HG03565 (cell line): ENCODE measurements at regions not wholly inside any gene's neighbourhood (a gene's known extent, or its start where the extent isn't known, plus 50 kb on each side); places are given as distances from the start of the nearest gene placed in this dataset.

ENCODE experiments used
- ATAC-seq: cut with Tn5 transposase; IDR thresholded peaks from one replicate; pipeline ENCODE4 v1.9.1; 2021; ENCODE audit warnings: mild to moderate bottlenecking, moderate library complexity; ENCODE audit not compliant: unreplicated experiment

GRCh38 chr14:48936362-48936761, 649.8 kb downstream of the RPS29 start:
- ATAC-seq: no peak

DNA sequence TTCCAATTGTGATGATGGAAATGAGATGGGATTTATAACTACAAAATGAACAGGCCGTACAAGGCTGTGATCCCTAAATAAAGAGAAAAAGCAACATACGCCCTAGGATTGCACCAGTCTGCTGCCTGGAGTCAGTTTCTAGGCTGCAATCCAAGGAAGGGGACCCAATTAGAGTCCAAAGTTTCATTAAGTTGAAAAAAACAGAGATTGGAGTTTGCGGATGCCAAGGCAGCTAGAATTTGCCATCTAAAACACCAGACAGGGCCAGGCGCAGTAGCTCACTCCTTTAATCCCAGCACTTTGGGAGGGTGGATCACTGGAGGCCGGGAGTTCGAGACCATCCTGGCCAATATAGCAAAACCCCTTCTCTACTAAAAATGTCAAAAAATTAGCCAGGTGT, 661.0 kb downstream of the RPS29 start:
- ATAC-seq: no peak

DNA sequence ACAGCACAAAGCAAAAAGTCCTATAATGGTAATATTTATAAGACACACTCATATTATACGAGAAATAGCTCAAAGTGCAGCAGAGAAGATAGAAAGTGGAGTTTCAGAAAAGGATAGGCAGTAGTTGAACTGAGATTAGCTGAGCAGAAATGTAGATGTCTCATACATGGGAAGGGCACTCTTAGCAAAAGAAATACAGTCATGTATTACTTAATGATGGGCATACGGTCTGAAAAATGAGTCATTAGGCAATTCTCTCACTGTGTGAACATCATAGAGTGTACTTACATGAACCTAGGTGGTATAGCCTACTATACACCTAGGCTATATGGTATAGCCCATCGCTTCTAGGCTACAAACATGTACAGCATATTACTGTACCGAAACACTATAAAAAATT, 671.3 kb downstream of the RPS29 start:
- ATAC-seq: no peak

GRCh38 chr14:48914382-48914781, 671.8 kb downstream of the RPS29 start:
- ATAC-seq: no peak

DNA sequence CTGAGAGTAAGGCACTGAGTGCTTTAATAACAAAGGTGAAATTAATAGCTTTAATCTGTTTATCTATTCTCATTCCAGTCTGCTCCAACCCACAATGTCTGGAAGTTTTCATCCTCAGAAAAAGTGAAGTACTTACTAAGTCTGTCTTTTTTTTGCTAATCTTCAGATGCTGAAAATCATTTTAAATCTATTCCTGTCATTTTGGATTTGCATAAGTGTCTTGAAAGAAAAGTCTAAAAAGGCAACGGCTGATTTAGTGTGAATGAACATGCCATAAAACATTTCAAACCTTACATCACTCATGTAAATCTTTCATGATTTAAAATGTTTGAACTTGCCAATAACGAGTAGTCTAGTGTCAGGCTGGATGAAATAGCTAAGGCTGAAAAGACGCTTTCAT, 685.6 kb downstream of the RPS29 start:
- ATAC-seq: no peak

- no peak for ATAC-seq
Measured at GRCh38 chr14:48890333-48890732, 695.8 kb downstream of the RPS29 start.

GRCh38 chr14:48876806-48877340, 709.3 kb downstream of the RPS29 start:
- no peak for ATAC-seq

DNA sequence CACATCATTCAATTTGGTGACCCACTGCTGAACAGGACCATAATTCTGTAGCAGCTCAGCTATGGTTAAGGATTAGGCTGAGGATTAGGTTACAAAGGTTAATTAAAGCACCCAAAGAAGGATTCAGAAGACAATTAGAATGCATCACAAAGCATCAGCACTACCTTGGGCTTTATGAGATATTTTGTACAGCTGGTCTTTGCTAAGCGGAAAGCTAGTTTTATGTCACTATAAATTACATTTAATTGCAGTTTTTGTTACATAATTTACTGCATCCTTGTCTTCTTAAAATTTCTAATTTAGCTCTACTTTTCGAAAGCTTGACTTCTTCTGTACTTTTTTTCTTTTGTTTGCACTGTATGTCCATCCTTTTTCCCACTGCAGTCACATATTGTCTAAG, 711.5 kb downstream of the RPS29 start:
- ATAC-seq: no peak

- no peak for ATAC-seq
Measured at GRCh38 chr14:48857366-48857765, 728.8 kb downstream of the RPS29 start.

DNA sequence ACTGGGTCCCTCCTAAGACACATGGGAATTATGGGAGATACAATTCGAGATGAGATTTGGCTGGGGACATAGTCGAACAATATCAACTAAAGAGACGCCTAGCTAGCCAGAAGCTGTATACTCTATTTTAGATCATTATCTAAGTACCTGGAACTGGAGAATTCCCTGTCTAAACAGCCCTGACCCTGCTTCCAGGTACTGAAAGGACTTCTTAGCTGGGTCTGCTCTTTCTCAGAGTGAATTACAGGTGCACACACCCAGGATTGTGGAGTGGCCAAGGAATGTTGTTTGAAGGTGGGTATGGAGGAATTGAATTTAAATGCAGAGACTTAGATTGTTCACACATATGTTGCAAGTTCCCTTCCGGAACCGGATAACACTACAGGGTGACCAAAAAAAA, 733.0 kb downstream of the RPS29 start:
- ATAC-seq: no peak

DNA sequence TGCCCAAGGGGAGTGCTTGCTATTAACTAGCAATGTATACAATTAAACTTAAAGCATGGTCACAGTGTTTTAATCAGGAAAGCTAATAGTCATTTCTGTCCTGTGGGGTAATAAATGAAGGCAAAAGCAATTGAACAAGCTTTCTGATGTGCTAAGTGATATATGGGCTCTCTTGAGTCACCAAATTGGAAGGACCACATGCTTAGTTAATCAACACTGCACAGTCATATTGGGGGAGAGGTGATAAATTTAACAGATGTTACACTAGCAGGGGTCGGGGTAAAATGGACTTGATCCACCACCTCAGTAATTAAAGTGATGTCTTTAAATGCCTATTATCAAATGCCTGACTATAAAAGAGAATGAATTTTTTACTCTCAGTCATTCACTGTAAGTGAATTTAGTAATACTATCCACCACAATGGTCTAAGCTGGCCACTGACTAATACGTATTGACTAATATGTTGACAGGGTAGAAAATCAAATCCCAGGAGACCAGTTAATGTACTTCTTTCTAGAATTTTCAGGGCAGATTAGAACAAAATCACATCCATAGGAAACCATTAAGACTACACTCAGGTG, 736.3 kb downstream of the RPS29 start:
- no peak for ATAC-seq

GRCh38 chr14:48842785-48843184, 743.4 kb downstream of the RPS29 start:
- ATAC-seq: no peak

- ATAC-seq: no peak
Measured at GRCh38 chr14:48826058-48826457, 760.1 kb downstream of the RPS29 start.

DNA sequence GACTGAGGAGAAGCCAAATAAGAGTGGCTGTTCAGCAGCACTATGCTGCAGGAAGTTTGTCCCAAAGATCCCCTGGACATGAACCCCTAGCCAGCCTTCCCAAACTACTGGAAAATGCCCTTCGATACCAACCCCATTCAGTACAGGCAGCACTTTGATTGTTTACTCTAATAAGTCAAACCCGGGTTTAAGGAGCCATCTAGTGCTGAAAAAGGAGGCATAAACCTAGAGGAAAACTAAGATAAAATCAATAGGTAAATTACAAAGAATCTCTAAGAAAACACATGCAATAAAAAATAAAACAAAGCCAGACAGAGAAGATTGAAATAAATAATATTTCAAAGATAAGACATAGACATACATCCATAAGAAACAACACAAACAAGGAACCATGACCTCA, 771.6 kb downstream of the RPS29 start:
- ATAC-seq: no peak

GRCh38 chr14:48805315-48805714, 780.9 kb downstream of the RPS29 start:
- ATAC-seq: no peak

- no peak for ATAC-seq
Measured at GRCh38 chr14:48792376-48793024, 793.7 kb downstream of the RPS29 start.

DNA sequence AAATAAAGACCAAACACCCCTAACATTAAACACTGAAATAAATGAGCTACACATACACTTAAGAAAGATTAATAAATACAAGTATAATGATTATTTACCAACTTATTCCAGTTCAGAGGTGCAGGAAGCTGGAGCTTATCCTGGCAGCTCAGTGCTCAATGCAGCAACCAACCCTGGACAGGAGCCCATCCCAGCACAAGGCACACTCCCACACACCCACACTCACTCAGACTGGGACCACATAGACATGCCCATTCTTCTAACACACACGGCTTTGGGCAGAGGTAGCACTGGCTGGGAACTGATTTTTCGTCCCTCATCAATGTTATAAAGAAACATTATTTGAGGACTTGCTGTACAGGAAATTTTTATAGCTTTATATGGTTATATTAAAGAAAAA, 797.4 kb downstream of the RPS29 start:
- no peak for ATAC-seq

GRCh38 chr14:48786498-48786897, 799.7 kb downstream of the RPS29 start:
- no peak for ATAC-seq

GRCh38 chr14:48771717-48772116, 814.5 kb downstream of the RPS29 start:
- ATAC-seq: no peak

- no peak for ATAC-seq
Measured at GRCh38 chr14:48751293-48751692, 834.9 kb downstream of the RPS29 start.

DNA sequence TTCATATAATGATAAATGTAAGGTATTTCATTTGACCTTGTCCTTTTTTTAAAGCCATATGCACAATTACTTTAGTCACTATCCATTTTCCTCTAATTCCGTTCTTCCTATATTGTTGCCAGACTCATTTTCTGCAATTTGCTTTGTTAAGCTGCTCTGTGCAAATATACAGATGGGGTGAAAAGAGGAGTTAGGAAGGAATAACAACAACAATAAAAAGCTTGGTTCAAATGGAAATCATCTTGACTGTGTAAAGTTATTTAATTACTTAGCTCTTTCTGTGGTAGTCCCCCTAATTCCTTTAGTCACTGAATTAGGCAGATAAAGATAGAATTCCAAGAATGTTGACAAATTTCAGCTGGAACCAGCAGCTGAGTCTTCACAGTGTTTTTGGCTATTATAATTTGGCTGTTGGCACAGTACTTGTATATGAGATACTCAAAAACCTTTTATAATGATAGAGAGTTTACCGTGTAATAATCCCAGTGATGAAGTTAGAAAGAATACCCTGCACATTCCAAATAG, 838.0 kb downstream of the RPS29 start:
- ATAC-seq: no peak

DNA sequence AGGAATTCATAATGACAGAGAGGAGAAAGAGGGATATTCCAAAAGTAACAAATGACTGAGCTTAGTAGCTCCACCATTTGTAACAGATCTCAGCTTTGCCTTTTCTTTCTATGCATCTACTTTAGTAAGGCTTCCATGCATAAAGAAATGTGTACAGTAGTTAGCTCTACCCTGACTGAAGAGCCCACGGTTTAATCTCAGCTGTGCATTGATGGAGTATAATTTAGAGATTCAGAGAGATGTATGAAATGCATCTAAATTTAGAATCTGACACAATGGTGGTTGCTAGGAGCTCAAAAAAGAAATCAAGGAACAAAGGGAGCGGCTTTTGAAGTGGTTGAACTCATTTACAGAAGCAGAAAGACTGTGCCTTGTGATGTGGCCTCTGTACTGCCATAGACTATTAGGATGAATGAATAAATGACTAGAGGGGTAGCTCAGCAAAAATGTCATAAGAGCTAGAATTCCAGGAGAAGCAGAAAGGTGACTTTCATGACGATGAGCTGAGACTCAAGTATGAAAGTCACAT, 838.6 kb downstream of the RPS29 start:
- ATAC-seq: no peak
